Transverse colon (tissue), 4 donors: ENCODE measurements at regions not wholly inside any gene's neighbourhood (a gene's known extent, or its start where the extent isn't known, plus 50 kb on each side); places are given as distances from the start of the nearest gene placed in this dataset.

ENCODE experiments used
- DNase-seq: peaks from one replicate; pipeline ENCODE4 v3.0.0-alpha.2; 2019
- H3K27ac ChIP-seq, 4 donors: fragments of 200-600 bp; sonication (generic); 2 replicates each; pipeline ENCODE4 v1.5.1; 2016 to 2018; ENCODE audit warnings: inconsistent platforms in 4 of 4
- H3K27me3 ChIP-seq: fragments of 200-600 bp; sonication (generic); 2 replicates; pipeline ENCODE4 v1.5.1; 2017; ENCODE audit warnings: inconsistent platforms
- H3K36me3 ChIP-seq, 4 donors: fragments of 200-600 bp; sonication (generic); 2 replicates each; pipeline ENCODE4 v1.5.1; 2017 to 2019; ENCODE audit warnings: inconsistent platforms in 4 of 4
- H3K4me1 ChIP-seq, 4 donors: fragments of 200-600 bp; sonication (generic); 2 replicates each; pipeline ENCODE4 v1.5.1; 2017 to 2020; ENCODE audit warnings: inconsistent platforms in 4 of 4
- H3K4me3 ChIP-seq, 4 donors: fragments of 200-600 bp; sonication (generic); 1 replicate in 1 of 4; 2 replicates in 3 of 4; pipeline versions ENCODE4 v1.5.1 to v1.6.1; 2017 to 2019; ENCODE audit warnings: inconsistent platforms in 4 of 4
- H3K9me3 ChIP-seq, 2 donors: fragments of 200-600 bp; sonication (generic); 2 replicates each; pipeline ENCODE4 v1.5.1; 2017 to 2019; ENCODE audit warnings: inconsistent platforms in 2 of 2
- EP300 ChIP-seq: sonication (generic); formaldehyde crosslinking; IDR thresholded peaks from one replicate; pipeline ENCODE4 v1.6.1; 2017; ENCODE audit warnings: antibody characterized with exemption, low read depth
- POLR2A ChIP-seq: fragments of 450-650 bp; IDR thresholded peaks from one replicate; pipeline ENCODE4 v1.6.1; 2016; ENCODE audit warnings: antibody characterized with exemption, mild to moderate bottlenecking, moderate library complexity
- POLR2AphosphoS5 ChIP-seq, 3 donors: sonication (generic); formaldehyde crosslinking; IDR thresholded peaks; one replicate each; pipeline ENCODE4 v1.6.1; 2016; ENCODE audit warnings: antibody characterized with exemption in 3 of 3
- whole genome bisulfite sequencing, 2 donors: methylation state at CpG; one replicate each; pipeline ENCODE4 v1.1.5; 2018; ENCODE audit warnings: low coverage in 1 of 2; 5-methylcytosine and 5-hydroxymethylcytosine counted together
- in situ Hi-C, 4 donors: fragments of 200-750 bp; cut with MboI; loops; one replicate each; pipeline versions ENCODE4 v1.15.0 to v1.15.1; 2017; ENCODE audit warnings: low sequenced_read_pairs in 3 of 4, low pct_ligation_motif_present in 1 of 4, low pct_unique_long_range_greater_than_20kb in 1 of 4
- intact Hi-C: fragments of 100-400 bp; cut with DNase I; formaldehyde crosslinking; loops from one replicate; pipeline ENCODE4 v1.15.1; 2023; ENCODE audit warnings: low total_unique reads
- TF ChIP-seq, protein P1 (sequence below), 5 experiments: fragments of 200-600 bp in 3 of 5; fragments of 450-650 bp in 2 of 5; sonication (generic) in 3 of 5; IDR thresholded peaks; 1 replicate in 2 of 5; 2 replicates in 3 of 5; pipeline ENCODE4 v1.5.1; 2016 to 2017; ENCODE audit warnings: antibody characterized with exemption in 5 of 5, inconsistent platforms in 3 of 5, mild to moderate bottlenecking in 2 of 5, moderate library complexity in 1 of 5

DNA sequence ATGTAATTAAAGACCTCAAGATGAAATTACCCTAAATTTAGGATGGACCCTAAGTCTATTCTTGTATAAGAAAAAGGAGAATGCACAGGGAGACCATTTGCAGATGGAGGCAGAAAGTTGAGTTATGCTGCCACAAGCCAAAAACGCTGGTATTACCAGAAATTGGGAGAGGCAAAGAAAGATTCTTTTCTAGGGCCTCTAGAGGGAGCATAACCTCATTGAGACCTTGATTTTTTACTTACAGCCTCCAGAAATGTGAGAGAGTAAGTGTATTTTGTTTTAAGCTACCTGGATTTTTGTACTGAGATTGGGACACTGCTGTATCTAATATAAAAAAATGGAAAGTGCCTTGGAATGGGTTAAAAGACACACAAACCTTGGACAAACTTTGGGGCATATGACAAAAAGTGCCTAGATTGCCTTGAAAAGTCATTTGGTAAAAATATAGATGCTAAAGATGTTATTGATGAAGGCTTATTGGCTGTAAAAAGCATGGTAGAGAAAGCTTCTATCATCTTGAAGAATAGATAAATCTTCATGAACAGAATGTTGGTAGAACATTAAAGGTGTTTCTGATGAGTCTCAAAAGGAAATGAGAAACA is 174.7 kb upstream of the PRDM9 start:
- no peak for DNase-seq
- no peak overlapping the region for H3K4me3 ChIP-seq
- intact Hi-C loops (no loop called here), in situ Hi-C loops (no loop called here)
- WGBS, 2 donors, result 14 to 18% methylated on average over 1 of the region's 1 CpG
- no peaks in the 10 kb centered on the region for H3K36me3 ChIP-seq
- no peak overlapping the region for H3K27ac ChIP-seq
- H3K4me1 ChIP-seq, result no peaks in the 10 kb centered on the region
- no peaks in the 10 kb centered on the region for H3K27me3 ChIP-seq
- no peaks in the 10 kb centered on the region for H3K9me3 ChIP-seq
- no peak for TF ChIP-seq POLR2A
- TF ChIP-seq, protein P1, sequence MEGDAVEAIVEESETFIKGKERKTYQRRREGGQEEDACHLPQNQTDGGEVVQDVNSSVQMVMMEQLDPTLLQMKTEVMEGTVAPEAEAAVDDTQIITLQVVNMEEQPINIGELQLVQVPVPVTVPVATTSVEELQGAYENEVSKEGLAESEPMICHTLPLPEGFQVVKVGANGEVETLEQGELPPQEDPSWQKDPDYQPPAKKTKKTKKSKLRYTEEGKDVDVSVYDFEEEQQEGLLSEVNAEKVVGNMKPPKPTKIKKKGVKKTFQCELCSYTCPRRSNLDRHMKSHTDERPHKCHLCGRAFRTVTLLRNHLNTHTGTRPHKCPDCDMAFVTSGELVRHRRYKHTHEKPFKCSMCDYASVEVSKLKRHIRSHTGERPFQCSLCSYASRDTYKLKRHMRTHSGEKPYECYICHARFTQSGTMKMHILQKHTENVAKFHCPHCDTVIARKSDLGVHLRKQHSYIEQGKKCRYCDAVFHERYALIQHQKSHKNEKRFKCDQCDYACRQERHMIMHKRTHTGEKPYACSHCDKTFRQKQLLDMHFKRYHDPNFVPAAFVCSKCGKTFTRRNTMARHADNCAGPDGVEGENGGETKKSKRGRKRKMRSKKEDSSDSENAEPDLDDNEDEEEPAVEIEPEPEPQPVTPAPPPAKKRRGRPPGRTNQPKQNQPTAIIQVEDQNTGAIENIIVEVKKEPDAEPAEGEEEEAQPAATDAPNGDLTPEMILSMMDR (IDR thresholded peaks at IDR 0.05), result no peak
- no peak for TF ChIP-seq POLR2AphosphoS5 (IDR thresholded peaks at IDR 0.05)
- no peak for TF ChIP-seq EP300

DNA sequence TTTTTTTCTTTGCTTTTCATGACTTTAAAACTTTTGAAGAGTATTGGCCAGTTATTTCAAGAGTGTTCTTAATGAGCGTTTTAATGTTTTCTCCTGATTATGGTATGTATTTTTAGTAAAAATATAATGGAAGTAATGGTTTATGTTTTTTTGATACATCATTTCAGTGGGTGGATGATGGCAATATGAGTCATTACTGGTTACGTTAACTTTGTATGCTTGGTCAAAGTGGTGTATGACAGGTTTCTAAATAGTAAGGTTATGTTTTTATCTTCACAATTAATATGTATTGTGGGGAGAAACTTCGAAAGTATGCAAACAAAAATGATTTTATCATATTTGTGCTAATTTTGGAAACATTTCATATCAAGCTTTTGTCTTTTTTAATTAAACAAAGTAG is 176.7 kb upstream of the PRDM9 start:
- TF ChIP-seq EP300 (no peak), POLR2AphosphoS5 (IDR thresholded peaks at IDR 0.05) (no peak), POLR2A (no peak)
- TF ChIP-seq, protein P1 (IDR thresholded peaks at IDR 0.05), result no peak
- Histone ChIP-seq H3K4me3 (no peak overlapping the region), H3K36me3 (no peaks in the 10 kb centered on the region), H3K9me3 (no peaks in the 10 kb centered on the region), H3K27ac (no peak overlapping the region), H3K27me3 (no peaks in the 10 kb centered on the region), H3K4me1 (no peaks in the 10 kb centered on the region)
- no peak for DNase-seq
- 64 to 71% methylated on average over 3 of the region's 3 CpGs for WGBS, 2 donors
- in situ Hi-C loops (no loop called here), intact Hi-C loops (no loop called here)

DNA sequence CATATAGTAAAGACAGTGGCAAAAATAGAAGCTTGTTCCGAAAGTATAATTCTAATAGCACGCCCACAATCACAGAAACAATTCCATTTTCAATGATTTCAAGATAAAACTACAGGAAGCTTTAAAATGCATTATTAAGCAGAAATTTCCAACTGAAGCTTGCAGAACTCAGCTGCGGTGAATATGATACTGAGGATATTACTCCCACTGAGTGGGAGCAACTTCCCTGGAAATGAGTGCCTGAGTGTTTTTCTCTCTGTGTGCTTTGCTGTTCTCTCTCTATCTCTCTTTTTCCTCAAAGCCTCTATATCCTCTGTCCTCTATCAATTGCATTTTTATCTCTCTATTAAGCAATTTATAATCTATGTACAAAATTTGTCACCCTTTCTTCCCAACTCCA is 187.5 kb upstream of the PRDM9 start:
- WGBS, 2 donors, result 84 to 87% methylated on average over 3 of the region's 3 CpGs
- no peak for DNase-seq
- Histone ChIP-seq H3K27me3 (no peaks in the 10 kb centered on the region), H3K4me1 (no peaks in the 10 kb centered on the region), H3K4me3 (no peak overlapping the region), H3K36me3 (no peaks in the 10 kb centered on the region), H3K27ac (no peak overlapping the region), H3K9me3 (no peaks in the 10 kb centered on the region)
- no peak for TF ChIP-seq POLR2A
- TF ChIP-seq EP300, result no peak
- TF ChIP-seq POLR2AphosphoS5 (IDR thresholded peaks at IDR 0.05), result no peak
- TF ChIP-seq, protein P1 (IDR thresholded peaks at IDR 0.05), result no peak
- in situ Hi-C loops, result no loop called here
- intact Hi-C loops, result no loop called here

DNA sequence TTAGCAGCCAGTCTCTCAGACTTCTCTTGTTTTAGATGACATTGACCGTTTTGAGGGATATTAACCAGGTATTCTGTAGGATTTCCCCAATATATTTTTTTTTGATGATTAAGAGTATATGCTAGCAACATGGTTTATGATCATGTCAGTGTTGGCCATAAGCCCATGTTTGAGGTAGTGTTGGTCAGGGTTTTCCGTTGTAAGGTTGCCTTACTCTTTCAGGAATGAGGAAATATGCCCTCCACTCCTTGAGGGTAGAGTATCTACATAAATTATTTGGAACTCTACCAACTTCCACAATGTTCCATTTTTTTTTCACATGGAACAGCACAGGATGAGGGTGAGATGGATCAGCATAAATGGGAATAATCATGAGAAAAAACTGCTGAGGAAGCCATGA is 188.4 kb upstream of the PRDM9 start:
- Histone ChIP-seq H3K27me3 (no peaks in the 10 kb centered on the region), H3K4me3 (no peak overlapping the region), H3K9me3 (no peaks in the 10 kb centered on the region), H3K36me3 (no peaks in the 10 kb centered on the region), H3K27ac (no peak overlapping the region), H3K4me1 (no peaks in the 10 kb centered on the region)
- intact Hi-C loops, result no loop called here
- WGBS, 2 donors, result 72% methylated on average over 2 of the region's 2 CpGs; no CpG with 5 or more reads in 1 of the 2 donors
- no peak for TF ChIP-seq EP300
- TF ChIP-seq, protein P1 (IDR thresholded peaks at IDR 0.05), result no peak
- no peak for TF ChIP-seq POLR2A
- no peak for TF ChIP-seq POLR2AphosphoS5 (IDR thresholded peaks at IDR 0.05)
- in situ Hi-C loops, result no loop called here
- no peak for DNase-seq
